Hematopoietic multipotent progenitor cell treated with erythropoietin and hydrocortisone succinate and interleukin-3 and kit ligand, for 4 days (in vitro differentiated cells): ENCODE measurements at regions not wholly inside any gene's neighbourhood (a gene's known extent, or its start where the extent isn't known, plus 50 kb on each side); places are given as distances from the start of the nearest gene placed in this dataset.
"Not testable (repeated sequence)": the region's sequence is repeated elsewhere in the genome, so short reads cannot be mapped to it uniquely, and the experiment has no call there.

Experiments used
- DNase-seq: peaks from one replicate; pipeline ENCODE4 v3.0.0-alpha.2; 2015

DNA sequence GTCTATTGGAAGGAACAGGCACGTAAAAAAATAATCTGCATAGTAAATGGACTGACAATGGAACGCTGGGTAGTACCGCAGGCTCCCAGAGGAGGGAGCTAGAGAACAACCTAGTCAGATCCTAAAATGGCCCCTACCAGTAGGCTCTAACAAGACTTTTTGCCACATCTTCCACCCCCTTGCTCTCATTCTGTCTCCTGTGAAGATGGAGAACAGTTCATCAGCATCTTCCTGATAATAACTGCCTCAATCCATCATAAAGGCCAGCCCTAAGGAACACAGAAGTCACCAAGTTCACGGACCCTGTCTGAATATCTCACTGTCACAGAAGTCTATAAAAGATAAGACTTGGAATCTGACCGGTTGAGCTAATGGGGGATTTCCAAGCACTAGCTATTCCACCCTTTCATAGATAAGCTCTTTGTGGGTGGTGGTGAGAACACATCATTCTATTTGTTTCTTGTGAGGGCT lies 133.4 kb downstream of the SLC1A3 start:
- DNase-seq: peak; percentile 96

DNA sequence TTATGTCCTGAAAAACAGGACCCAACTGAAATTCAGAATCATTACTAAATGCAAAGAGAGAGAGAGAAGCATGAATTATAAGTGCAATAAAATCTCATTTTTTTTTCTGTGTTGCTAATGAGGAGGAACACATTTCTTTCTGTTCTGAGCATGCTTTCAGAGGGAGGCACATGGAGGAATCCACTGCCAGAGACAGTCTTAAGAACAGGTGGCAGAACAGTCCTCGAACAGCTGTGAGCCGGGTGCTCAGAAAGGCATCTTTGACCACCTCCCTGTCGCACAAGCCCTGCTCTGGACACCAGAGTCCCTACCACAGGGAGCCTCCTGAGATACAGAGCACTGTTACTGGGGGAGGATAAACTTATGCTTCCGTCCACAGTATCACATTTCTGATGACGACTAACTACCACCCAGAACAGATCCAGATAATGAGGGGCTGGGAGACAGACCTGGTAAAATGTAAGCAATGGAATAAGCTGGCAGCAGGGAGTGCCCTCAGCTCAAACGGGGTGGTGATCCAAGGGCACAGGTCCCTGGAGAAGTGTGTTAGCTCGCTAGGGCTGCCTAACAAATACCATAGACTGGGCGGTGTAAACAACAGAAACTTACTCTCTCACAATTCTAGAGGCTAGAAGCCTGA lies 134.0 kb downstream of the SLC1A3 start:
- DNase-seq: peak; percentile 78

- DNase-seq: no peak
Measured at GRCh38 chr5:36741128-36741527, 134.7 kb downstream of the SLC1A3 start.

GRCh38 chr5:36743891-36744772 lies 132.4 kb upstream of the NIPBL start:
- peak; percentile 27 for DNase-seq

DNA sequence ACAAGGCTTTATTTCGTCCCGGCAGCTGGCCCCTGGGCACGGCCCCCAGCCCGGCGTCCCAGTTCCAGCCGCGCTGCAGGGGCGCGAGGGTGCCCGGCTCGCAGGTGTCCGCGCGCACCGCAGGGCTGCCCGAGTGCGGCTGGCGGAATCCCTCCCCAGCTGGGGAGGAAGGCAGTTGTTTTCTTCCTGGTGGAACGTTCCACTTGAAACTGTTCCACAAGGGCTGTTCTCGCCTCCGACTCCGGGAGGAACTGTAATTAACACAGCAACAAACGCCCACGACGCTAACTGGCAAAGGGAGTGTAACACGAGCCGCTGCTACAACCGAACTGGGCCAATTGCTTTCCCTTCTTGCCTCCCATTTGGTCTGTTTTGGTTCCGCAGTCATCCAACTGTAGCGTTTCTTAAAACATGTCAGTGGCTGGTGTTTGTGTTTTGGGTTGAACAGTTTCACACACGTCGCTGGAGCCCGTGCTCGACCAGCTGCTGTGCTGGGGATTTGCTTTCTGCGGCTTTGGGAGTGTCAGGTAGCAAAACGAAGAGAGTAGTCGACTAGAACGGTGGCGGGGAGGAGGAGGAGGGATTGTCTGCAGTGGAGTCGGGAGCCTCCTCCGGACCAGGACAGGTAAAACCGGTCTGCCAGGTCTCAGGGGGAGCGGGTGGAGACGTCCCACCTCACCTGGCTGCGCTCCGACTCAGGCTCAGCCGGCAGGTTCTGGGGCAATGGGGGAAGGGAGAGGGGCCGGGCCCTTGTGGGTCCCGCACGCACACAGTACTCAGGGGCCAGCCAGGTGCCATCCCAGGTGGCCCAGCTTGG lies 131.6 kb upstream of the NIPBL start:
- DNase-seq: peak; percentile 77

GRCh38 chr5:36747794-36748193 lies 128.8 kb upstream of the NIPBL start:
- not testable (repeated sequence) for DNase-seq

DNA sequence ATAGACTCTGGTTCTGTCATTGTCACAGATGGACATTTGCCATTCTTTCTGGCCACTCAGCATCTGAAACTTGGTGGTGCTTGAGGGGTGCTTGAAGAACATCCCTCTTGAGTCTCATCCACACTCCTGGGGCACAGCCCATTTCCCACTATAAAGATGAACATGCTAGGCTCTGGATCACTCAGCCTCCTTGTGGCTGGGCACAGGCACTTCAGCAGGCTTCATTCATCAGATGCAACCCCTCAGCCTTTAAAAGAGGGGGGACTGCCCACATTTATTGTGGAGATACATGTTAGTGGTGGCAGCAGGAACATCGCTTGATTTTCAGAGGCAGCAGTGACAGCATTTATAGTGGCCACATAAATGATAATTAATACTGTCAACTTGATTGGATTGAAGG lies 124.7 kb upstream of the NIPBL start:
- peak; percentile 35 for DNase-seq

GRCh38 chr5:36755342-36755741 lies 121.2 kb upstream of the NIPBL start:
- no peak for DNase-seq

DNA sequence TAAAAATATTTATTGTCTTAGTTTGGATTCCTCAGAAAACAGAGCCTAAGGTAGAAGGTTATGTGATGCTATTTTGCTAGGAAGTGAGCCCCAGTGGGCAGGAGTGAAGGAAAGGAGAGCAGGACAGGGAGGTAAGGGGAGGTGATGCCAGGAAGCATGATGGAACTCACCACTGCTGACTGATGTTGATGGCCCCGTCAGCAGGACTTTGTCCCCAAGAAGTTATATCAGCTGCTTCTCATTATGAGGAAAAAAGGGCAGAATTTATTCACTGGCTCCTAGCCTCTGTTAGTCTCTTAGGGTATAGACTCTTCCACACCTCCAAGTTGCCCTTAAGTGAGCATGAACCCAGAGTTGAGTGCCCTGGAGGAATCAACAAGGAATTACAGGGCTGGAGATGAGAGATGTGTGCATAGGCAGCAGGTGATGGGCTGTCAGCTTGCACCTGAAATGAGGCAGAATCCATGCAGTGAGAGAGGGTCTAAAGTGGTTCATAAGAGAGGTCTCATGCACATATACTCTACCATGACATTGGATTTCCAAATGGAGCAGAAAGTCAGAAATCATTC lies 120.6 kb upstream of the NIPBL start:
- DNase-seq: no peak

- no peak for DNase-seq
Measured at GRCh38 chr5:36756848-36757247, 119.7 kb upstream of the NIPBL start.

- no peak for DNase-seq
Measured at GRCh38 chr5:36759117-36759516, 117.5 kb upstream of the NIPBL start.

GRCh38 chr5:36763454-36763853 lies 113.1 kb upstream of the NIPBL start:
- no peak for DNase-seq

DNA sequence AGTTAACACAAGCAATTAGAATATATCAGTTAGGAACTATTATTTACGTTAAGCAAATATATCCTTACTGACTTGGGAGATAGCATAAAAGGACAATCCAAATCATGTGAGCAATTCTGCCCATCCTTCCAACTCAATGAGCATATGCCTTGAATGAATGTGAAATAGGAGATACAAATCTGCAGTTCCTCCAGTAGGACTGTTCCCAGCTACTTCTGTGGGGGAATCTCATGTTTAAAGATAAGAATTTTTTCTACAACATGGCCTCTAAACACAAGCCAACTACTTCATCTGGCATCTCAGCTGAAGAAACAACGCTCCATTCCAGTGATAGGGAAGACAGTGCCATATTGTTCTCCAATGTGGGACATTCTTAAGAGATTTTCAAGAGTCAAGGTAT lies 110.7 kb upstream of the NIPBL start:
- DNase-seq: no peak

- no peak for DNase-seq
Measured at GRCh38 chr5:36766981-36767380, 109.6 kb upstream of the NIPBL start.

DNA sequence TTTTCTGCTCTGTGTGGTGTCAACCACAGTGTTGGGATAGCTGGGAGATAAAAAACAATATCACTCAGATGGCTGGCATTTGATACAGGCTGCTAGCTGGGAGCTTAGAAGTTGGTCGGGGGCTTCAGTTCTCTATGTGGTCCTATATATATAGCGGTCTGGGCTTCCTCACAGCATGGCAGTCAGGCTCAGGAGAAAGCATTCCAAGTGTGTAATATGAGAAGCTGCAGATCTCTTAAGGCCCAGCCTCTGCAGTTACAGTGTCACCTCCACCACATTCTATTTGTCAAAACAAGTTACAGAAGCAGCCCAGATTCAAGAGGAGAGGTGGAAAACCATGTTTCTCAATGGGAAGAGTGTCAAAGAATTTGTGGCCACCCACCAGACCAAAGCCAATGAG lies 108.1 kb upstream of the NIPBL start:
- no peak for DNase-seq

DNA sequence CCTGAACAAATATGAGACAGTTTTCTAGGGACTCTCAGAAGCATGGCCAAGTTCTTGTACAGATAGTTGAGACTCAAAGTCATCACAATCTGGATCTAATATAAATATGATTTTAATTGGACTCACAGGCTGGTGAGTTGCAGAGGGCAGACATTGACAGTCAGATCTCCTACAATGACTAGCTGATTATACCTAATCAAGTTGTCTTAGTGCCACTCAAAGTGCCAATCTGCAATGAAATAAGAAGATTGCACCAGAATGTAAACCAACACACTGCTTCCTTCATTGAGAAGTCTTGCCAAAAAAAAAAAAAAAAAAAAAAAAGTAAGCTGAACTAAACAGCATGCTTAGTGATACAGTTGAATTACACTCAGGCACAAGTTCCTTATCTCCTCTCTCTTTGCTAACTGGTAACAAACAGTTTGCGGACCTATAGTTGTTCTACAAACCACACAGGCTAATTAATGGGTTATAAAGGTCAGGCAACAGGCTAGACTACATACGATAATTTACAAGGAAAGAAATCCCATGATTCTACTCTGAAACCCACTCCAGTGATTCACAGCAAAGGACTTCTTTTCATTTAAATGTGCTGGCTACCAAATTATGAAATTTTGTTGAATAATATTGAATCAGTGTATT lies 107.3 kb upstream of the NIPBL start:
- no peak for DNase-seq

DNA sequence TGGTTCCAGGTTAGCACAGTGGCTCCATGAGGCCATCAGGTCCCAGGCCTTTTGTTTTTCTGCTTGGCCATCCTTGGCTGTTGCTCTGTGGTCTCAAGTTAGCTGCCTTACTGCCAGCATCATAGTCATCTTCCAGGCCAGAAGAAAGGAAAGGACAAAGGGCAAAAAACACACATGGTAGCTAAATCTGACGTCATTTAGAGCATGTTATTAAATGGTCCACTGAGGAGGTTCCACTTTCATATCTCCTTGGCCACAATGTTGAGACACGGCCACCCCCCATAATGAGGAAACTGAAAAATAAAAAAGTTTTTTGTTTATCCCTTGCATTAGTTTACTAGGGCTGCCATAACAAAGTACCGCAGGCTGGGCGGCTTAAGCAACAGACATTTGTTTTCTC lies 106.4 kb upstream of the NIPBL start:
- DNase-seq: no peak

DNA sequence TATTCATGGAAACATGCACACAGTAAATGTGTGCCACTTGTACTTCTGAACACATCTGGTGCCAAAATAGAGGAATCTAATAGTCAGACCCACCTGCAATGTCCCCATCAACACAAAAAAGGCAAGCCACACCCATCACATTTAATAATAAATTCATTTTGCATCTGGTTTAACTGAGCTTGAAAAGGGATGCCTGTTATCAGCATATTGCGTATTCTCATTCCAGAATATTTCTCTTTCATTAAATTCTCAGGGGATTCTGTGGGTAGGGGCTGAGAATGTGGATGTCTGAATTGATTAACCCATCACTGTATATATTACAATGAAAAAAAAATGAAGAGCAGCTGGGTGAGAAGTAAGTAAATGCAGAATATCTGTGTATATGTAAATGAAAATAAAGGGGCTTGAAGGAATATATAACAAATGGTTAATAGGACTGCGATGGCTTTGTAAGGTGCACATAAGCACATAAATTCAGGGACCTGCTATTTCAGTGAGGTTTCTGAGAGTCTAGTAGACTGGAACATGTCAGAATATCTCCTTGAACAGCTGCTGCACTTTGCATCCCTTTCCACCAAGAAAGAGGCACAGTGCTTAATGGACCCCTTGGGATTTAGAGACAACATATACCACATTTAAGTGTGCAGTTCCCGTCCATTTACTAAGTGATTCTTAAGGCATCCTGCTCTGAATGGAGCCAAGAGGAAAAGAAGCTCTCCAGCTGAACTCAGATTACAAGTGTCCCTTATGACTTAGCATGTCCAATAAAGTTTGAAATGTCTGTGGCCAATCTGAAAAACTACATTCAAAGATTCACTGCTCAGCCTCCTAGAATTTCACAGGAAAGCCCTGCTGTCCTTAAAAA lies 104.1 kb upstream of the NIPBL start:
- no peak for DNase-seq

- peak; percentile 37 for DNase-seq
Measured at GRCh38 chr5:36777105-36777757, 99.3 kb upstream of the NIPBL start.

- peak; percentile 4 for DNase-seq
Measured at GRCh38 chr5:36778336-36778735, 98.2 kb upstream of the NIPBL start.

GRCh38 chr5:36782612-36783011 lies 94.0 kb upstream of the NIPBL start:
- DNase-seq: not testable (repeated sequence)
